PC-3 (cell line): ENCODE measurements at regions not wholly inside any gene's neighbourhood (a gene's known extent, or its start where the extent isn't known, plus 50 kb on each side); places are given as distances from the start of the nearest gene placed in this dataset.

Source experiments
- ATAC-seq: fragments of 200-7000 bp; cut with Tn5 transposase; 2 replicates; pipeline ENCODE4 v1.9.1; 2020; ENCODE audit warnings: mild to moderate bottlenecking, moderate library complexity
- BruUV-seq: library from RNA; stranded (reverse); fragments of 400-500 nt; replicated peaks from 2 replicates; lab custom pipeline; 2021; lab: Mats Ljungman, UMichigan
- CTCF ChIA-PET: fragments of 300-600 bp; sonication (Branson Sonifier 250); formaldehyde crosslinking; loops from one replicate; lab custom pipeline; 2022; ENCODE audit warnings: antibody characterized with exemption; lab: Charles Lee
- POLR2A ChIA-PET: fragments of 300-600 bp; sonication (Branson Sonifier 250); formaldehyde crosslinking; loops from one replicate; lab custom pipeline; 2022; ENCODE audit warnings: antibody characterized with exemption; ENCODE audit not compliant: unreplicated experiment; lab: Charles Lee
- DNase-seq: peaks from one replicate; pipeline ENCODE4 v3.0.0-alpha.2; 2015
- H2AFZ ChIP-seq: fragments of 300-600 bp; sonication (generic); 2 replicates; pipeline ENCODE4 v1.6.0; 2016; ENCODE audit warnings: antibody characterized with exemption, low read length
- H3F3A ChIP-seq: fragments of 300-600 bp; sonication (generic); one replicate; pipeline ENCODE4 v1.6.0; 2017; ENCODE audit warnings: antibody characterized with exemption, low read length, control low read depth, mild to moderate bottlenecking; ENCODE audit not compliant: unreplicated experiment
- H3K27ac ChIP-seq: fragments of 300-600 bp; sonication (generic); 2 replicates; pipeline ENCODE4 v1.5.1; 2016; ENCODE audit warnings: mild to moderate bottlenecking, low read length
- H3K27me3 ChIP-seq: fragments of 300-600 bp; sonication (generic); 2 replicates; pipeline ENCODE4 v1.6.1; 2016; ENCODE audit warnings: low read length, mixed read lengths
- H3K36me3 ChIP-seq: fragments of 300-600 bp; sonication (generic); 2 replicates; pipeline ENCODE4 v1.6.1; 2016; ENCODE audit warnings: low read depth, mixed run types, low read length, mixed read lengths
- H3K4me1 ChIP-seq: fragments of 300-600 bp; sonication (generic); 2 replicates; pipeline ENCODE4 v1.5.1; 2016; ENCODE audit warnings: low read length; ENCODE audit not compliant: insufficient read depth
- H3K4me2 ChIP-seq: fragments of 300-600 bp; sonication (generic); 2 replicates; pipeline ENCODE4 v1.6.0; 2016; ENCODE audit warnings: low read length
- H3K4me3 ChIP-seq: fragments of 300-600 bp; sonication (generic); 2 replicates; pipeline ENCODE4 v1.5.1; 2016; ENCODE audit warnings: mild to moderate bottlenecking, low read length, mixed read lengths
- H3K79me2 ChIP-seq: fragments of 300-600 bp; sonication (generic); 2 replicates; pipeline ENCODE4 v1.6.1; 2017; ENCODE audit warnings: low read length, mixed read lengths
- H3K9ac ChIP-seq: fragments of 300-600 bp; sonication (generic); 2 replicates; pipeline ENCODE4 v1.6.0; 2016; ENCODE audit warnings: mild to moderate bottlenecking, low read length
- H3K9me2 ChIP-seq: fragments of 300-600 bp; sonication (generic); replicated peaks from 2 replicates; pipeline ENCODE4 v1.6.1; 2016; ENCODE audit warnings: mixed run types, low read length, mixed read lengths
- H3K9me3 ChIP-seq: fragments of 300-600 bp; sonication (generic); 2 replicates; pipeline ENCODE4 v1.6.1; 2016; ENCODE audit warnings: low read length, mixed read lengths
- H4K20me1 ChIP-seq: fragments of 300-600 bp; sonication (generic); 2 replicates; pipeline ENCODE4 v1.6.1; 2016; ENCODE audit warnings: low read length, mixed read lengths
- EZH2 ChIP-seq: fragments of 300-600 bp; sonication (generic); IDR thresholded peaks from one replicate; pipeline ENCODE4 v1.6.1; 2017; ENCODE audit warnings: antibody characterized with exemption, mild to moderate bottlenecking, low read length; ENCODE audit not compliant: unreplicated experiment
- EZH2phosphoT487 ChIP-seq: fragments of 300-600 bp; sonication (generic); IDR thresholded peaks from 2 replicates; pipeline ENCODE4 v1.6.1; 2018; ENCODE audit warnings: mild to moderate bottlenecking, antibody characterized with exemption, low read length, borderline replicate concordance
- intact Hi-C: fragments of 100-400 bp; cut with micrococcal nuclease; formaldehyde crosslinking; loops from 2 replicates; pipeline ENCODE4 v1.9.0; 2023
- TF ChIP-seq, protein P1 (sequence below): fragments of 300-600 bp; sonication (generic); conservative IDR thresholded peaks from 2 replicates; pipeline ENCODE4 v1.5.1; 2017; ENCODE audit warnings: antibody characterized with exemption, low read depth, mild to moderate bottlenecking, low read length

DNA sequence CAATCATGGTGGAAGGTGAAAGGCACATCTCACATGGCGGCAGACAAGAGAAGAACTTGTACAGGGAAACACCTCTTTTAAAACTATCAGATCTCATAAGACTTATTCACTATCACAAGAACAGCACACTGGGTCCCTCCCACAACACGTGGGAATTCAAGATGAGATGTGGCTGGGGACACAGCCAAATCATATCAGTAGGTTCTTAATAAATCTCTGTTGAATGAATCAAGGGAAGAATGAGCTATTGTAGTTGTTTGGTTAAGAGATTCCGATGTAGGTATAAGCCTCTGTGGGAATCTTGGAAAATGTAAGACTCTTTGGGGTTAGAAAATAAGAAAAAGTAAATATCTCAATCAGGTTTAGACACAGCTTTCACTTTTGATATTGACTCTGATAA, 400.2 kb downstream of the KCNRG start:
- Histone ChIP-seq H3K4me2 (no peak overlapping the region), H3K4me1 (peaks cover 25% of the 10 kb centered on the region), H3K36me3 (no peaks in the 10 kb centered on the region), H2AFZ (no peak overlapping the region), H3K4me3 (no peak overlapping the region), H3K79me2 (no peaks in the 10 kb centered on the region), H3K27me3 (no peaks in the 10 kb centered on the region), H4K20me1 (no peaks in the 10 kb centered on the region), H3K9ac (no peak overlapping the region), H3K9me2 (no peaks in the 10 kb centered on the region), H3K9me3 (no peaks in the 10 kb centered on the region), H3K27ac (no peak overlapping the region), H3F3A (no peaks in the 10 kb centered on the region)
- intact Hi-C loops, result no loop called here
- no TSS peak for BruUV-seq
- ChIA-PET CTCF (no interaction called here), POLR2A (no interaction called here)
- ATAC-seq, result no peak
- DNase-seq, result no peak
- TF ChIP-seq EZH2, result no peak
- no peak for TF ChIP-seq EZH2phosphoT487
- TF ChIP-seq, protein P1, sequence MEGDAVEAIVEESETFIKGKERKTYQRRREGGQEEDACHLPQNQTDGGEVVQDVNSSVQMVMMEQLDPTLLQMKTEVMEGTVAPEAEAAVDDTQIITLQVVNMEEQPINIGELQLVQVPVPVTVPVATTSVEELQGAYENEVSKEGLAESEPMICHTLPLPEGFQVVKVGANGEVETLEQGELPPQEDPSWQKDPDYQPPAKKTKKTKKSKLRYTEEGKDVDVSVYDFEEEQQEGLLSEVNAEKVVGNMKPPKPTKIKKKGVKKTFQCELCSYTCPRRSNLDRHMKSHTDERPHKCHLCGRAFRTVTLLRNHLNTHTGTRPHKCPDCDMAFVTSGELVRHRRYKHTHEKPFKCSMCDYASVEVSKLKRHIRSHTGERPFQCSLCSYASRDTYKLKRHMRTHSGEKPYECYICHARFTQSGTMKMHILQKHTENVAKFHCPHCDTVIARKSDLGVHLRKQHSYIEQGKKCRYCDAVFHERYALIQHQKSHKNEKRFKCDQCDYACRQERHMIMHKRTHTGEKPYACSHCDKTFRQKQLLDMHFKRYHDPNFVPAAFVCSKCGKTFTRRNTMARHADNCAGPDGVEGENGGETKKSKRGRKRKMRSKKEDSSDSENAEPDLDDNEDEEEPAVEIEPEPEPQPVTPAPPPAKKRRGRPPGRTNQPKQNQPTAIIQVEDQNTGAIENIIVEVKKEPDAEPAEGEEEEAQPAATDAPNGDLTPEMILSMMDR, result no peak

DNA sequence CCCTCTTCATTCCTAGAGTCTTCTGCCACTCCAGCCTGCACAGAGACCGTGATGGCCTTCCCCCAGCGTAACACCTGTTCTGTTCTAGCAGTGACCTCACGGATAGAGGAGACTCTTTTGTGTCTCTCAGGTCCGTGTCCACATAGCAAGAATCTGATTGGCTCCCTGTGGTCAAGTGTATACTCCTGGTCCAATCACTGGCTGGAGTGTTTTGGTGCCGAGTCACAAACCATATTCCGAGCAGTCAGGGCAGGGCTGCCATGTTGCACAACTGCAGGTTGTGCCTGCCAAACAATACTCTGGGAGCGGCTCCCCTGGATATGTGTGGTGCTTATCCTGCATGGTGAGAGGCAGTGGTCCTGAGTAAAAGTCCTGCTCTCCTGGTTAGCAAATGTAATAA, 402.4 kb downstream of the KCNRG start:
- no peak overlapping the region for H3K4me3 ChIP-seq
- no peak overlapping the region for H3K4me2 ChIP-seq
- H3K27me3 ChIP-seq, result no peaks in the 10 kb centered on the region
- no peak overlapping the region for H2AFZ ChIP-seq
- TF ChIP-seq EZH2phosphoT487, result no peak
- TF ChIP-seq EZH2, result no peak
- TF ChIP-seq, protein P1, result no peak
- H3K4me1 ChIP-seq, result peaks cover 26% of the 10 kb centered on the region
- ChIA-PET POLR2A (no interaction called here), CTCF (no interaction called here)
- no peaks in the 10 kb centered on the region for H4K20me1 ChIP-seq
- DNase-seq (no peak), ATAC-seq (no peak)
- H3K36me3 ChIP-seq, result no peaks in the 10 kb centered on the region
- no TSS peak for BruUV-seq
- no peaks in the 10 kb centered on the region for H3K9me2 ChIP-seq
- no peak overlapping the region for H3K27ac ChIP-seq
- H3K9ac ChIP-seq, result no peak overlapping the region
- H3F3A ChIP-seq, result no peaks in the 10 kb centered on the region
- no peaks in the 10 kb centered on the region for H3K9me3 ChIP-seq
- intact Hi-C loops, result no loop called here
- H3K79me2 ChIP-seq, result no peaks in the 10 kb centered on the region

DNA sequence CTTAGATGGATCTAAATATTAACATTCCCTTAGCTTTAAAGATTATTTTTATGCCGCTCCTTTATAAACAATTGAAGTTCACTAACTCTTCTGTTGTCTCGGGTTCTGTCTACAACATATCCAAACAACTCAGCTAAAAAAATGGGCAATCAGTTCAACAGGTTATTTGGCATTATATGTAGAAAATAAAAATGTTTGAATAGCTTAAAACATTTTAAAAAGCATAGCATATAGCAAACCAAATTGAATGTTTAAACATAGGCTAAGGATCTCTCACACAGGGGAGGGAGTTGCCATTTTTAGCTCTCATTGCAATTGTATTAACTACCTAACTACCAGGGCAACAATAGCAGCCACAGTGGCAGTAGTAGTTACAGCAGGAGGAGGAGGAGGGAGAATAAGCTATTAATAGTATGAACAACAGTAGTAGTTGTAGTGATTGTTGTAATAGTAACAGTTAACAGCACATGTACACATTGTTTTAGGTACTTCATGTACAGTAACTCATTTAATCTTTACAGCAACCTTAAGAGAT, 404.2 kb downstream of the KCNRG start:
- ATAC-seq, result no peak

More for the DNA sequence above, 404.2 kb downstream of the KCNRG start:
- DNase-seq, result no peak
- TF ChIP-seq EZH2phosphoT487 (no peak), EZH2 (no peak)
- TF ChIP-seq, protein P1, result no peak
- no peak overlapping the region for H3K9ac ChIP-seq
- no peaks in the 10 kb centered on the region for H3K9me2 ChIP-seq
- no peaks in the 10 kb centered on the region for H3F3A ChIP-seq
- no peaks in the 10 kb centered on the region for H3K9me3 ChIP-seq
- no peak overlapping the region for H3K4me2 ChIP-seq
- no peaks in the 10 kb centered on the region for H3K36me3 ChIP-seq
- peaks cover 21% of the 10 kb centered on the region for H3K4me1 ChIP-seq
- CTCF ChIA-PET, result interaction anchor here (0.6 kb wide), 1 partner anchor 62 kb away, joined by 3 read pairs; no protein-coding TSS in a partner anchor
- POLR2A ChIA-PET, result interaction anchor here (0.6 kb wide), 1 partner anchor 25 kb away, joined by 5 read pairs; no protein-coding TSS in a partner anchor
- no peak overlapping the region for H3K27ac ChIP-seq
- no peaks in the 10 kb centered on the region for H3K79me2 ChIP-seq
- no peaks in the 10 kb centered on the region for H3K27me3 ChIP-seq
- no TSS peak for BruUV-seq
- no peaks in the 10 kb centered on the region for H4K20me1 ChIP-seq
- no peak overlapping the region for H2AFZ ChIP-seq
- H3K4me3 ChIP-seq, result no peak overlapping the region
- intact Hi-C loops, result no loop called here
